HEK293 (cell line): ENCODE measurements at regions not wholly inside any gene's neighbourhood (a gene's known extent, or its start where the extent isn't known, plus 50 kb on each side); places are given as distances from the start of the nearest gene placed in this dataset.

Source experiments
- CTCF ChIA-PET: fragments of 350-600 bp; formaldehyde crosslinking; extraction: SDS; loops from one replicate; lab custom pipeline; 2021; ENCODE audit warnings: antibody characterized with exemption; lab: Yijun Ruan, JAX
- POLR2A ChIA-PET: fragments of 300-600 bp; formaldehyde crosslinking; extraction: SDS; loops from one replicate; lab custom pipeline; 2020; ENCODE audit warnings: antibody characterized with exemption, inconsistent platforms; lab: Yijun Ruan, JAX
- H3K27ac ChIP-seq: fragments of 200-500 bp; sonication (Bioruptor generic); 2 replicates; pipeline ENCODE4 v1.5.1; 2014; ENCODE audit warnings: low read depth, low read length, control low read depth, inconsistent platforms; ENCODE audit errors: extremely low read depth
- H3K36me3 ChIP-seq, 2 experiments: fragments of 200-500 bp in 1 of 2; sonication (Bioruptor generic) in 1 of 2; 1 replicate in 1 of 2; 2 replicates in 1 of 2; pipeline ENCODE4 v1.5.1; 2014 to 2017; ENCODE audit warnings: inconsistent platforms in 2 of 2, low read length in 2 of 2; ENCODE audit not compliant: control insufficient read depth in 2 of 2, insufficient read depth in 1 of 2
- H3K4me1 ChIP-seq: fragments of 200-500 bp; sonication (Bioruptor generic); 2 replicates; pipeline ENCODE4 v1.5.1; 2014; ENCODE audit warnings: mild to moderate bottlenecking, low read length, inconsistent platforms; ENCODE audit not compliant: control insufficient read depth, insufficient read depth
- H3K4me3 ChIP-seq: 2 replicates; pipeline ENCODE4 v1.5.1; 2011; ENCODE audit warnings: low read depth, mild to moderate bottlenecking, control low read depth, low read length, moderate library complexity
- H3K9me3 ChIP-seq: fragments of 200-500 bp; sonication (Bioruptor generic); 2 replicates; pipeline ENCODE4 v1.5.1; 2014; ENCODE audit warnings: low read depth, low read length, inconsistent platforms; ENCODE audit not compliant: control insufficient read depth, insufficient read depth
- KLF1 ChIP-seq: fragments of 450-650 bp; formaldehyde crosslinking; IDR thresholded peaks from 2 replicates; pipeline ENCODE4 v1.5.1; 2016; ENCODE audit warnings: missing biosample characterization, missing genetic modification characterization
- KLF17 ChIP-seq: fragments of 450-650 bp; formaldehyde crosslinking; IDR thresholded peaks from 2 replicates; pipeline ENCODE4 v1.5.1; 2016; ENCODE audit warnings: missing biosample characterization, missing genetic modification characterization
- SP2 ChIP-seq: fragments of 450-650 bp; formaldehyde crosslinking; IDR thresholded peaks from 2 replicates; pipeline ENCODE4 v1.5.1; 2016; ENCODE audit warnings: missing biosample characterization, missing genetic modification characterization
- ZFP37 ChIP-seq: fragments of 450-650 bp; formaldehyde crosslinking; IDR thresholded peaks from 2 replicates; pipeline ENCODE4 v1.5.1; 2016; ENCODE audit warnings: missing biosample characterization, missing genetic modification characterization
- ZNF133 ChIP-seq: fragments of 450-650 bp; formaldehyde crosslinking; IDR thresholded peaks from 2 replicates; pipeline ENCODE4 v1.5.1; 2016; ENCODE audit warnings: missing biosample characterization, missing genetic modification characterization
- ZNF311 ChIP-seq: fragments of 450-650 bp; formaldehyde crosslinking; IDR thresholded peaks from 2 replicates; pipeline ENCODE4 v1.5.1; 2017; ENCODE audit warnings: missing biosample characterization, missing genetic modification characterization, borderline replicate concordance
- ZNF335 ChIP-seq: fragments of 450-650 bp; formaldehyde crosslinking; conservative IDR thresholded peaks from 2 replicates; pipeline ENCODE4 v1.5.1; 2016; ENCODE audit warnings: missing biosample characterization, missing genetic modification characterization
- ZNF426 ChIP-seq: fragments of 450-650 bp; formaldehyde crosslinking; IDR thresholded peaks from 2 replicates; pipeline ENCODE4 v1.5.1; 2017; ENCODE audit warnings: missing biosample characterization, missing genetic modification characterization, mild to moderate bottlenecking, inconsistent platforms, moderate library complexity
- ZNF473 ChIP-seq: fragments of 450-650 bp; formaldehyde crosslinking; IDR thresholded peaks from 2 replicates; pipeline ENCODE4 v1.5.1; 2017; ENCODE audit warnings: missing biosample characterization, missing genetic modification characterization
- ZNF555 ChIP-seq: fragments of 450-650 bp; formaldehyde crosslinking; conservative IDR thresholded peaks from 2 replicates; pipeline ENCODE4 v1.5.1; 2017; ENCODE audit warnings: missing biosample characterization, mild to moderate bottlenecking, missing genetic modification characterization, inconsistent platforms
- ZNF585B ChIP-seq: fragments of 450-650 bp; formaldehyde crosslinking; IDR thresholded peaks from 2 replicates; pipeline ENCODE4 v1.5.1; 2016; ENCODE audit warnings: missing biosample characterization, missing genetic modification characterization
- ZNF654 ChIP-seq: fragments of 450-650 bp; formaldehyde crosslinking; IDR thresholded peaks from 2 replicates; pipeline ENCODE4 v1.5.1; 2016; ENCODE audit warnings: low read depth, missing biosample characterization, missing genetic modification characterization
- ZSCAN30 ChIP-seq: fragments of 450-650 bp; IDR thresholded peaks from 2 replicates; pipeline ENCODE4 v1.5.1; 2018; ENCODE audit warnings: missing biosample characterization, mild to moderate bottlenecking, missing genetic modification characterization, moderate library complexity
- TF ChIP-seq, protein P1 (sequence below): fragments of 450-650 bp; IDR thresholded peaks from 2 replicates; pipeline ENCODE4 v1.5.1; 2018; ENCODE audit warnings: missing biosample characterization, missing genetic modification characterization
- TF ChIP-seq, protein P2 (sequence below): fragments of 450-650 bp; formaldehyde crosslinking; IDR thresholded peaks from 2 replicates; pipeline ENCODE4 v1.5.1; 2017; ENCODE audit warnings: missing biosample characterization, missing genetic modification characterization
- TF ChIP-seq, protein P3 (sequence below): fragments of 450-650 bp; formaldehyde crosslinking; IDR thresholded peaks from 2 replicates; pipeline ENCODE4 v1.5.1; 2016; ENCODE audit warnings: missing biosample characterization, missing genetic modification characterization

DNA sequence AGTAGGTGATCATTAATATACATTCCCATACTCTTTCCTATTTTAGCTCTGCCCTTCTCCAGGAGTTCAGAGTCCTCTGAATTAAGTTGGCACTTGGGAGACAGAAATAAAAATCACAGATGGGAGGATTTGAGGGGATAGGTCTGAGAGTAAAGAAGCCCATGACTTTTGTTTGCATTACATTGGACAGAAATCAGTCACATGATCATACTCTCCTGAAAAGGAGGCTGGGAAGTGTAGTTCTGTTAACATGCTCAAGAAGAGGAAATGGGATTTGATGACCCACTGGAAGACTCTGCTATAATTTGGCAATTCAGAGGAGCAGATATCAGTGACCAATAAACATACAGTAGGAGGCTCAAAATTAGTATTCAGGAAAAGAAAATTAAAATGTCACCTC, 674.9 kb upstream of the C16orf82 start (continued):
- TF ChIP-seq ZFP37 (tag by site-specific recombination) (no peak), ZNF555 (tag by site-specific recombination) (no peak), SP2 (no peak), ZNF654 (tag by site-specific recombination) (no peak)
- TF ChIP-seq, protein P1, sequence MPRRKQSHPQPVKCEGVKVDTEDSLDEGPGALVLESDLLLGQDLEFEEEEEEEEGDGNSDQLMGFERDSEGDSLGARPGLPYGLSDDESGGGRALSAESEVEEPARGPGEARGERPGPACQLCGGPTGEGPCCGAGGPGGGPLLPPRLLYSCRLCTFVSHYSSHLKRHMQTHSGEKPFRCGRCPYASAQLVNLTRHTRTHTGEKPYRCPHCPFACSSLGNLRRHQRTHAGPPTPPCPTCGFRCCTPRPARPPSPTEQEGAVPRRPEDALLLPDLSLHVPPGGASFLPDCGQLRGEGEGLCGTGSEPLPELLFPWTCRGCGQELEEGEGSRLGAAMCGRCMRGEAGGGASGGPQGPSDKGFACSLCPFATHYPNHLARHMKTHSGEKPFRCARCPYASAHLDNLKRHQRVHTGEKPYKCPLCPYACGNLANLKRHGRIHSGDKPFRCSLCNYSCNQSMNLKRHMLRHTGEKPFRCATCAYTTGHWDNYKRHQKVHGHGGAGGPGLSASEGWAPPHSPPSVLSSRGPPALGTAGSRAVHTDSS = no peak
- TF ChIP-seq, protein P2, sequence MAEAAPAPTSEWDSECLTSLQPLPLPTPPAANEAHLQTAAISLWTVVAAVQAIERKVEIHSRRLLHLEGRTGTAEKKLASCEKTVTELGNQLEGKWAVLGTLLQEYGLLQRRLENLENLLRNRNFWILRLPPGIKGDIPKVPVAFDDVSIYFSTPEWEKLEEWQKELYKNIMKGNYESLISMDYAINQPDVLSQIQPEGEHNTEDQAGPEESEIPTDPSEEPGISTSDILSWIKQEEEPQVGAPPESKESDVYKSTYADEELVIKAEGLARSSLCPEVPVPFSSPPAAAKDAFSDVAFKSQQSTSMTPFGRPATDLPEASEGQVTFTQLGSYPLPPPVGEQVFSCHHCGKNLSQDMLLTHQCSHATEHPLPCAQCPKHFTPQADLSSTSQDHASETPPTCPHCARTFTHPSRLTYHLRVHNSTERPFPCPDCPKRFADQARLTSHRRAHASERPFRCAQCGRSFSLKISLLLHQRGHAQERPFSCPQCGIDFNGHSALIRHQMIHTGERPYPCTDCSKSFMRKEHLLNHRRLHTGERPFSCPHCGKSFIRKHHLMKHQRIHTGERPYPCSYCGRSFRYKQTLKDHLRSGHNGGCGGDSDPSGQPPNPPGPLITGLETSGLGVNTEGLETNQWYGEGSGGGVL (tag by site-specific recombination) = no peak

DNA sequence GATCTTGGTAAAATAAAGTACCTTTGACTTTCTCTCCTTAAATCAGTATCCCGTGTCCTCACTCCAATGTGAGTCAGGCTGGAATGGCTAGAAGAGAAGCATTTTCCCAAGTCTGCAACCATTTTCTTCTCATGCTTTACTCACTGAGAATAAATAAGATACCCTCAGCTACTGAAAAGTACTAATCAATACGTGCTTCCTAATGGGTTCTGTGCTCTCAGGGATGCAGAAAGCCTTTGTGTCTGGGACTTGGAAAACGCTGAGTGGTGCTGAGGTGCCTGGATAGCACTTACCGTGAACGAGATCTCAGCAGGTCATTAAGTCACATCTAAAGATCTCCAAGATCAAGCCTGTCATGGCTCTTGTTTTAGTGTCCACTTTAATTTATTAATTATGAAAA, 672.3 kb upstream of the C16orf82 start:
- no peaks in the 10 kb centered on the region for H3K4me1 ChIP-seq
- no peaks in the 10 kb centered on the region for H3K9me3 ChIP-seq
- TF ChIP-seq, protein P3, sequence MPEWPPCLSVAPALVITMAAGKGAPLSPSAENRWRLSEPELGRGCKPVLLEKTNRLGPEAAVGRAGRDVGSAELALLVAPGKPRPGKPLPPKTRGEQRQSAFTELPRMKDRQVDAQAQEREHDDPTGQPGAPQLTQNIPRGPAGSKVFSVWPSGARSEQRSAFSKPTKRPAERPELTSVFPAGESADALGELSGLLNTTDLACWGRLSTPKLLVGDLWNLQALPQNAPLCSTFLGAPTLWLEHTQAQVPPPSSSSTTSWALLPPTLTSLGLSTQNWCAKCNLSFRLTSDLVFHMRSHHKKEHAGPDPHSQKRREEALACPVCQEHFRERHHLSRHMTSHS = no peak
- TF ChIP-seq ZNF473 (tag by site-specific recombination) (no peak), KLF17 (tag by site-specific recombination) (no peak), ZNF335 (tag by site-specific recombination) (no peak)
- H3K27ac ChIP-seq = no peak overlapping the region
- ChIA-PET CTCF (no interaction called here), POLR2A (no interaction called here)
- no peaks in the 10 kb centered on the region for H3K36me3 ChIP-seq
- H3K4me3 ChIP-seq = no peak overlapping the region

GRCh38 chr16:26395700-26396099, 671.0 kb upstream of the C16orf82 start:
- TF ChIP-seq ZNF311 (tag by site-specific recombination) (no peak), ZNF133 (tag by site-specific recombination) (no peak), ZNF585B (no peak), ZNF426 (tag by site-specific recombination) (no peak), KLF1 (no peak), ZSCAN30 (tag by site-specific recombination) (no peak)
- ChIA-PET POLR2A (no interaction called here), CTCF (no interaction called here)
- Histone ChIP-seq H3K4me1 (no peaks in the 10 kb centered on the region), H3K27ac (no peak overlapping the region), H3K9me3 (no peaks in the 10 kb centered on the region), H3K36me3 (no peaks in the 10 kb centered on the region), H3K4me3 (no peak overlapping the region)
